IMR-90 (cell line): ENCODE measurements at regions not wholly inside any gene's neighbourhood (a gene's known extent, or its start where the extent isn't known, plus 50 kb on each side); places are given as distances from the start of the nearest gene placed in this dataset.

Experiments
- ATAC-seq: fragments of 200-7000 bp; cut with Tn5 transposase; 2 replicates; pipeline ENCODE4 v1.9.1; 2020; ENCODE audit warnings: low read depth, mild to moderate bottlenecking, moderate library complexity
- BruUV-seq: library from RNA; stranded (reverse); fragments of 400-500 nt; replicated peaks from 2 replicates; lab custom pipeline; 2021; lab: Mats Ljungman, UMichigan
- CTCF ChIA-PET: fragments of 300-600 bp; formaldehyde crosslinking; extraction: SDS; loops from one replicate; lab custom pipeline; 2021; ENCODE audit warnings: antibody characterized with exemption; lab: Yijun Ruan, JAX
- POLR2A ChIA-PET: fragments of 300-600 bp; sonication (Branson Sonifier 250); formaldehyde crosslinking; loops from one replicate; lab custom pipeline; 2022; ENCODE audit warnings: antibody characterized with exemption; ENCODE audit not compliant: unreplicated experiment; lab: Charles Lee
- DNase-seq: peaks from one replicate; pipeline ENCODE4 v3.0.0; 2013
- H2AFZ ChIP-seq: replicated peaks from 2 replicates; pipeline ENCODE3; 2013; ENCODE audit warnings: low read length, mild to moderate bottlenecking; ENCODE audit not compliant: poor library complexity
- H2AK5ac ChIP-seq: 2 replicates; pipeline ENCODE4 v1.6.1; 2013; ENCODE audit warnings: low read depth, low read length, inconsistent platforms
- H2AK9ac ChIP-seq: replicated peaks from 2 replicates; pipeline ENCODE3; 2013; ENCODE audit warnings: mild to moderate bottlenecking, low read depth, low read length, moderate library complexity; ENCODE audit not compliant: poor library complexity
- H2BK120ac ChIP-seq: 2 replicates; pipeline ENCODE4 v1.6.1; 2013; ENCODE audit warnings: low read depth, low read length, inconsistent platforms
- H2BK15ac ChIP-seq: 3 replicates; pipeline ENCODE4 v1.6.1; 2013; ENCODE audit warnings: low read depth, low read length, inconsistent platforms
- H2BK20ac ChIP-seq: 2 replicates; pipeline ENCODE4 v1.6.1; 2013; ENCODE audit warnings: low read depth, mild to moderate bottlenecking, inconsistent platforms, low read length, moderate library complexity
- H2BK5ac ChIP-seq: 2 replicates; pipeline ENCODE4 v1.6.1; 2013; ENCODE audit warnings: mild to moderate bottlenecking, low read depth, low read length, inconsistent platforms; ENCODE audit not compliant: poor library complexity, severe bottlenecking
- H3K14ac ChIP-seq: replicated peaks from 2 replicates; pipeline ENCODE4 v1.6.1; 2013; ENCODE audit warnings: low read depth, low read length, inconsistent platforms
- H3K18ac ChIP-seq: 2 replicates; pipeline ENCODE4 v1.6.1; 2013; ENCODE audit warnings: low read depth, low read length, control low read depth
- H3K23ac ChIP-seq: 2 replicates; pipeline ENCODE4 v1.6.1; 2013; ENCODE audit warnings: low read depth, low read length, inconsistent platforms
- H3K27ac ChIP-seq: 2 replicates; pipeline ENCODE4 v1.5.1; 2013; ENCODE audit warnings: mild to moderate bottlenecking, control low read depth, low read length; ENCODE audit not compliant: insufficient read depth
- H3K27me3 ChIP-seq: 2 replicates; pipeline ENCODE4 v1.6.1; 2013; ENCODE audit warnings: low read length; ENCODE audit not compliant: control insufficient read depth, insufficient read depth
- H3K36me3 ChIP-seq: 2 replicates; pipeline ENCODE4 v1.6.1; 2013; ENCODE audit warnings: low read length, mixed read lengths; ENCODE audit not compliant: control insufficient read depth, insufficient read depth
- H3K4ac ChIP-seq: 2 replicates; pipeline ENCODE4 v1.6.1; 2013; ENCODE audit warnings: low read depth, low read length, inconsistent platforms
- H3K4me1 ChIP-seq: 2 replicates; pipeline ENCODE4 v1.6.1; 2013; ENCODE audit warnings: low read length, mixed read lengths; ENCODE audit not compliant: control insufficient read depth, insufficient read depth
- H3K4me2 ChIP-seq: 2 replicates; pipeline ENCODE4 v1.6.1; 2013; ENCODE audit warnings: low read depth, mild to moderate bottlenecking, control low read depth, low read length, moderate library complexity
- H3K4me3 ChIP-seq: 2 replicates; pipeline ENCODE4 v1.5.1; 2013; ENCODE audit warnings: low read depth, mild to moderate bottlenecking, control low read depth, low read length, moderate library complexity; ENCODE audit not compliant: insufficient read depth
- H3K56ac ChIP-seq: 2 replicates; pipeline ENCODE4 v1.6.1; 2013; ENCODE audit warnings: low read length, inconsistent platforms; ENCODE audit not compliant: insufficient read depth; ENCODE audit errors: extremely low read depth
- H3K79me1 ChIP-seq, 2 experiments: 2 replicates each; pipeline ENCODE4 v1.6.1; 2013; ENCODE audit warnings: low read length in 2 of 2, inconsistent platforms in 1 of 2, low read depth in 1 of 2
- H3K9ac ChIP-seq: 2 replicates; pipeline ENCODE4 v1.6.1; 2013; ENCODE audit warnings: low read depth, low read length, control low read depth
- H3K9me1 ChIP-seq: 2 replicates; pipeline ENCODE4 v1.6.1; 2013; ENCODE audit warnings: low read length, inconsistent platforms; ENCODE audit not compliant: insufficient read depth
- H3K9me3 ChIP-seq: 2 replicates; pipeline ENCODE4 v1.6.1; 2013; ENCODE audit warnings: low read length; ENCODE audit not compliant: control insufficient read depth, insufficient read depth
- H4K20me1 ChIP-seq: 2 replicates; pipeline ENCODE4 v1.6.1; 2013; ENCODE audit warnings: low read length, inconsistent platforms; ENCODE audit not compliant: insufficient read depth
- H4K5ac ChIP-seq: 2 replicates; pipeline ENCODE4 v1.6.1; 2013; ENCODE audit warnings: mild to moderate bottlenecking, low read depth, low read length, control low read depth
- H4K8ac ChIP-seq, 2 experiments: 2 replicates each; pipeline ENCODE4 v1.6.1; 2013; ENCODE audit warnings: low read depth in 2 of 2, low read length in 2 of 2, control low read depth in 1 of 2, inconsistent platforms in 1 of 2
- H4K91ac ChIP-seq: 2 replicates; pipeline ENCODE4 v1.6.1; 2013; ENCODE audit warnings: low read depth, low read length, inconsistent platforms; ENCODE audit not compliant: insufficient read depth
- BHLHE40 ChIP-seq: fragments of 150-350 bp; IDR thresholded peaks from 2 replicates; pipeline ENCODE4 v1.6.1; 2016; ENCODE audit warnings: mild to moderate bottlenecking, low read depth, low read length
- CHD1 ChIP-seq: IDR thresholded peaks from 2 replicates; pipeline ENCODE4 v1.6.1; 2012; ENCODE audit warnings: low read depth, low read length, improper control_type of control experiment
- CTCF ChIP-seq: conservative IDR thresholded peaks from 2 replicates; pipeline ENCODE4 v1.5.1; 2012; ENCODE audit warnings: mild to moderate bottlenecking, low read depth, low read length, improper control_type of control experiment
- ELK1 ChIP-seq: fragments of 150-350 bp; IDR thresholded peaks from 2 replicates; pipeline ENCODE4 v1.6.1; 2016; ENCODE audit warnings: low read depth, mild to moderate bottlenecking, low read length, moderate library complexity, borderline replicate concordance
- MAFK ChIP-seq: IDR thresholded peaks from 2 replicates; pipeline ENCODE4 v1.6.1; 2012; ENCODE audit warnings: low read depth, low read length, improper control_type of control experiment
- MAZ ChIP-seq: IDR thresholded peaks from 2 replicates; pipeline ENCODE4 v1.6.1; 2012; ENCODE audit warnings: low read depth, mild to moderate bottlenecking, low read length, improper control_type of control experiment, moderate library complexity, borderline replicate concordance
- NFE2L2 ChIP-seq: fragments of 150-350 bp; IDR thresholded peaks from 2 replicates; pipeline ENCODE4 v1.6.1; 2016; ENCODE audit warnings: low read depth, mild to moderate bottlenecking, low read length
- POLR2A ChIP-seq: IDR thresholded peaks from 2 replicates; pipeline ENCODE4 v1.6.1; 2012; ENCODE audit warnings: mild to moderate bottlenecking, low read depth, low read length
- RAD21 ChIP-seq: IDR thresholded peaks from 2 replicates; pipeline ENCODE4 v1.6.1; 2012; ENCODE audit warnings: low read length, improper control_type of control experiment
- RFX5 ChIP-seq: IDR thresholded peaks from 2 replicates; pipeline ENCODE4 v1.8.0; 2012; ENCODE audit warnings: low read depth, mild to moderate bottlenecking, low read length, moderate library complexity
- SMC3 ChIP-seq: fragments of 150-350 bp; IDR thresholded peaks from 2 replicates; pipeline ENCODE4 v1.6.1; 2016; ENCODE audit warnings: low read depth, mild to moderate bottlenecking, antibody characterized with exemption, low read length, moderate library complexity
- WGBS, 2 experiments: methylation state at CpG; one replicate each; pipeline versions ENCODE4 v1.1.5 to v1.1.7; 2013; ENCODE audit warnings: missing lambda C conversion rate in 2 of 2; ENCODE audit not compliant: insufficient read length in 1 of 2; ENCODE audit errors: extremely low coverage in 2 of 2; 5-methylcytosine and 5-hydroxymethylcytosine counted together
- dilution Hi-C: fragments of 300-500 bp; cut with HindIII; formaldehyde crosslinking; loops from one replicate; pipeline ENCODE4 v1.14.3; 2018; ENCODE audit warnings: low sequenced_read_pairs; ENCODE audit not compliant: unreplicated experiment
- in situ Hi-C: fragments of 300-500 bp; cut with MboI; formaldehyde crosslinking; loops from 3 replicates; pipeline ENCODE4 v1.14.3; 2019; ENCODE audit warnings: low sequenced_read_pairs, inconsistent platforms, mixed read lengths
- intact Hi-C: fragments of 100-400 bp; cut with micrococcal nuclease; formaldehyde crosslinking; loops from 2 replicates; pipeline ENCODE4 v1.10.0; 2022
- TF ChIP-seq, protein P1 (sequence below): fragments of 150-350 bp; IDR thresholded peaks from 2 replicates; pipeline ENCODE4 v1.6.1; 2017; ENCODE audit warnings: mild to moderate bottlenecking, antibody characterized with exemption, low read length, low read depth

- H3K27ac ChIP-seq: no peak overlapping the region
- H4K20me1 ChIP-seq: no peaks in the 10 kb centered on the region
- no peak overlapping the region for H3K4me2 ChIP-seq
- H2BK5ac ChIP-seq: no peak overlapping the region
- H3K27me3 ChIP-seq: no peaks in the 10 kb centered on the region
- no peak for DNase-seq
- H2BK20ac ChIP-seq: no peak overlapping the region
- H3K18ac ChIP-seq: no peak overlapping the region
- H3K4ac ChIP-seq: no peak overlapping the region
- H4K8ac ChIP-seq: no peak overlapping the region
- H3K9me1 ChIP-seq: no peaks in the 10 kb centered on the region
- no peaks in the 10 kb centered on the region for H3K9me3 ChIP-seq
- no peak overlapping the region for H3K4me3 ChIP-seq
- no peak overlapping the region for H2BK120ac ChIP-seq
- in situ Hi-C loops (no loop called here), intact Hi-C loops (no loop called here), dilution Hi-C loops (no loop called here)
- H3K23ac ChIP-seq: no peak overlapping the region
- ChIA-PET POLR2A (no interaction called here), CTCF (interaction anchor here (0.6 to 0.7 kb wide), 2 partner anchors 179 to 491 kb away, joined by 3 read pairs; no protein-coding TSS in a partner anchor)
- no peak overlapping the region for H2AFZ ChIP-seq
- no peak overlapping the region for H4K91ac ChIP-seq
- no peak for TF ChIP-seq RAD21
- no peak for TF ChIP-seq CTCF
- no peak for TF ChIP-seq MAFK
- TF ChIP-seq MAZ: no peak
- no peak for TF ChIP-seq NFE2L2
- TF ChIP-seq, protein P1, sequence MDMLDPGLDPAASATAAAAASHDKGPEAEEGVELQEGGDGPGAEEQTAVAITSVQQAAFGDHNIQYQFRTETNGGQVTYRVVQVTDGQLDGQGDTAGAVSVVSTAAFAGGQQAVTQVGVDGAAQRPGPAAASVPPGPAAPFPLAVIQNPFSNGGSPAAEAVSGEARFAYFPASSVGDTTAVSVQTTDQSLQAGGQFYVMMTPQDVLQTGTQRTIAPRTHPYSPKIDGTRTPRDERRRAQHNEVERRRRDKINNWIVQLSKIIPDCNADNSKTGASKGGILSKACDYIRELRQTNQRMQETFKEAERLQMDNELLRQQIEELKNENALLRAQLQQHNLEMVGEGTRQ: no peak
- TF ChIP-seq ELK1: no peak
- TF ChIP-seq SMC3: no peak
- no peak for TF ChIP-seq CHD1
- no peak for TF ChIP-seq POLR2A
- TF ChIP-seq BHLHE40: no peak
- no peak for TF ChIP-seq RFX5
- H2BK15ac ChIP-seq: no peak overlapping the region
- H3K36me3 ChIP-seq: no peaks in the 10 kb centered on the region
- no peak for ATAC-seq
- no CpG with 5 or more reads among the region's 1 CpG for WGBS, 2 experiments
- H3K79me1 ChIP-seq: no peaks in the 10 kb centered on the region
- no peak overlapping the region for H3K56ac ChIP-seq
- H3K4me1 ChIP-seq: peaks cover 2% of the 10 kb centered on the region; the same call in 1 of the 2 replicates
- no TSS peak for BruUV-seq
- H3K14ac ChIP-seq: no peak overlapping the region
- no peak overlapping the region for H2AK9ac ChIP-seq
- H2AK5ac ChIP-seq: no peak overlapping the region
- H3K9ac ChIP-seq: no peak overlapping the region
- H4K5ac ChIP-seq: no peak overlapping the region
These were observed 1505.6 kb upstream of the ZEB2 start for GRCh38 chr2:146025519-146025918.
